HG03095 (cell line): ENCODE measurements at regions not wholly inside any gene's neighbourhood (a gene's known extent, or its start where the extent isn't known, plus 50 kb on each side); places are given as distances from the start of the nearest gene placed in this dataset.
"Not testable (repeated sequence)": the region's sequence is repeated elsewhere in the genome, so short reads cannot be mapped to it uniquely, and the experiment has no call there.

Source experiments
- ATAC-seq: cut with Tn5 transposase; IDR thresholded peaks from one replicate; pipeline ENCODE4 v1.9.1; 2021; ENCODE audit warnings: moderate library complexity; ENCODE audit not compliant: unreplicated experiment

DNA sequence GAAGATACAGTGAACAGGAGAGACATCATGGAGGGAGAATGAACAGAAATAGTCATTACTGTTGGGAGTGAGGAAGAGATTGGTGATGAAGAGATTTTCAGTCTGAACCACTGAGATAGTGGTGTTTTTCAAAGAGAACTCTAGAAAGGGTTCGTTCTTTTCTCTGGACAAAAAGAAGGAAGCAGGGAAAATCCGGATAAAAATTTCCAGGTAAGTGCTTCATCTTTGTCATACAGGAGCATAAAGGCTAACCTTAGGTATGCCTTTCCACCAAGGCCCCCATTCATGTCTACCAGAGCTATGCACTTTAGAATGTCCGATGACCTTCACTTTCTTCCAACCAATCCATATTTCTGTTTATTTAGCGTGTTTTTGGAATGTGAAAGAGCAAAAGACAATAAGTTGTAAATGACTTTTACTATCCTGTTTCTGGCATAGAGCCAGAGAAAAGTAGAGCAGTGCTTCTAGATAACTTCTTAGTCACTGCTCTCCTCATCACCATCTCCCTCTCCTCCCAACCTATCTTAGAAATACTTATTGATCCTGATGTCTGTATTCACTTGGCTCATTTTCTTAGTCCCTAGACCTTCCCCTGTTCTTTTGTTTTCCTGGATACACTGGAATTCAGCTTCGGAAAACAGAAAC is 116.5 kb downstream of the TTC6 start:
- ATAC-seq = no peak

DNA sequence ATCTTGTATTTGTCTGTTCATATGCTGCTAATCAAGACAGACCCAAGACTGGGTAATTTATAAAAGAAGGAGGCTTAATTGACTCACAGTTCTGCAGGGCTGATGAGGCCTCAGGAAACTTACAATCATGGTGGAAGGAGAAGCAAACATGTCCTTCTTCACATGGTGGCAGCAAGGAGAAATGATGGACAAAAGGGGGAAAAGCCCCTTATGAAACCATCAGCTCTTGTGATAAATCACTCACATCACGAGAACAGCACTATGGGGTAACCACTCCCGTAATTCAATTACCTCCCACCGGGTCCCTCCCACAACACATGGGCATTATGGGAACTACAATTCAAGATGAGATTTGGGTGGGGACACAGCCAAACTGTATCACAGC is 117.0 kb downstream of the TTC6 start:
- ATAC-seq = not testable (repeated sequence)

DNA sequence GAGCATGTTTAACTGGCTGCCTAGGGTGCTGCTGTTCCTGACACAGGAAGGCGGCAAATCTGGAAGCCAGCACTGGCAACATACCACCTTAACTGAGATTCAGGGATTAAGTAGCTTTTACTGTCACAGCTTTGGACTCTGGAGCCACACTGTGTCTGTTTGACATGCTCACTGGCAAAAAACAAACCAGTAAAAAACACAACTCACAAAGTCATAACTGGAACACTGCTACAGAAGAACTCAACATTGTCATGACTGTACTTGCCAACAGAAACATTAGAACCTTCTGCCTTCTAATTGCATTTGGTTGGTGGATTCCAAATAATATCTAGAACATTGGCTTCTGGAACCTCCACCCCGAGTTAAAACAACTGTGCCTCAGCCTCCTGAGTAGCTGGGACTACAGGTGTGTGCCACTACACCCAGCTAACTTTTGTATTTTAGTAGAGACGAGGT is 117.6 kb downstream of the TTC6 start:
- no peak for ATAC-seq

GRCh38 chr14:37720131-37720530 is 124.7 kb downstream of the TTC6 start:
- no peak for ATAC-seq

DNA sequence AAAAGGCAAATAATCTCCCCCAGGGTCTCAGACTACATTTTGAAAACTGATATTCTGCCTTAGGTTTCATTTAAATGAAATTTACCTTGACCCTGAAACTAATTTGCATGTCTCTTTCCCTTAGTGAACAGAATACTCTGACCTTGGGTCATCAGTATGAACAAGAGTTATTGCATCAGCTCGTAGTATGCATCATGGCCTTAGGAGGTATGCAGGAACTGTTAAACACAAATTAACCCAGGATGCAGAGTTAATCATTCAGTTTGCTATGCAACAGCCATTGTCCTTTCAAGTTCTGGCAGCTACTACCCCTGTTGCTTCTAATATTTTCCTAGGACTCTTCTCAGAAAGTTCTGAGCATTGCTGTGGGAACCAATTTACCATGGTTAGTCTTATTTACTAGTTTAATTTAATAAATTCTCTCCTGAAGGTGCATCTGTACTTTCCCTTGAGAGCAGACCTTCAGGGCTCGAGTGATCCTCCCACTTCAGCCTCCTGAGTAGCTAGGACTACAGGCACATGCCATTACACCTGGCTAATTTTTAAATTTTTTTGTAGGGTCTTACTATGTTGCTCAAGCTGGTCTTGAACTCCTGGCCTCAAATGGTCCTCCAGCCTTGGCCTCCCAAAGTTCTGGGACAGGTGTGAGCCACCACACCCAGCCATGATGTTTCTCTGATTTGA is 126.7 kb downstream of the TTC6 start:
- no peak for ATAC-seq

DNA sequence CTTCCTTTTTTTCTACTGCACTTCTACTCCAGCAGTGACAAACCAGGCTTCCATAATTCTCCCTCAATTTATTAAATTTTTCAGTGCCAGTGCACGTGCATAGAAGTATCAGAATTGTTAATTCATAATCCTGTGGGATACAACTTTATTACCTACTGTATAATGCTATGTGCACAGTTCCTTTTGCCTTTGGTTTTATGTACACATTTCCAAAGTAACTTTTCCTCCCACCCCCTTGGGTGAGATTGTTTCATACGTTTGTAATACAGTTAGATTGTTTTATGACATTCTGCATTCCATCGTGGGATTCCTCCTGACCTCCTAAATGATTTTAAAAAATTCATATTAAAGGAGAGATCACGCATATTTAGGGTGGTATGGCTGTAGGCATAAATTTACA is 128.1 kb downstream of the TTC6 start:
- ATAC-seq = no peak

DNA sequence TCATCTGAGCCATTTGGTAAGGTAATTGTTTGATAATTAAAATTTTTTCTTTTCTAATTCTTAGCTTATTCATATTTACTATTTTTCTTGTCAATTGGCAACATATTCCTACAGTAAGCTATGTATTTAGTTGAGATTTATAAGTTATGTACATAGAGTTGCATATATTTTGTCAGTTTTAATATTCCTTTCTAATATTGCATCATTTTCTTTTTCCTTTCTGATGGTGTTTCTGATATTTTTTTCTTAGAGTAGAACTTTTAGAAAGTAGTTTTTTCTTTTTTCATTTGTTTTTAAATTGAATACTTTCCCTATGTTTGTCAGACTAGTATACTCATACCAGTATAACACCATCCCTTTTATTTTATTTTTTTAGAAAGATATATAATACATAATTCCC is 131.3 kb downstream of the TTC6 start:
- ATAC-seq = no peak

DNA sequence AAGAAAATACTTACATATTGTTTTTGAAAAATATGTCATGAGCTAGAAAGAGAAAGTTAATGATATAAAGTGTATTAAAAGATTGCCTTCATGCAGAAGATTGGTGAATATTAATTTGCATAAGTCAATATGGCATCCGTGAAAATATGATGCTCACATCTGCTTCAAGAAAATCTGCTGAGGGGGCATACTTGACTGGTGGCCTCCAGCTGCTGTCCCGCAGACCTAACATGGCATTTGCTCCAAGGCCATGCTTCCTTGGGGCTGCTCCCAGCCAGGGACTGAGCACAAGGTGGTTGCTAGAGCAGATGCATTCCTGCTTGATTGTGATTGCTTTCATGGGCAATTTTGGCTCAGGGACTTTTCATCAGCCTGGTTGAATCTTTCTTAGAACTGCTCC is 133.8 kb downstream of the TTC6 start:
- no peak for ATAC-seq

DNA sequence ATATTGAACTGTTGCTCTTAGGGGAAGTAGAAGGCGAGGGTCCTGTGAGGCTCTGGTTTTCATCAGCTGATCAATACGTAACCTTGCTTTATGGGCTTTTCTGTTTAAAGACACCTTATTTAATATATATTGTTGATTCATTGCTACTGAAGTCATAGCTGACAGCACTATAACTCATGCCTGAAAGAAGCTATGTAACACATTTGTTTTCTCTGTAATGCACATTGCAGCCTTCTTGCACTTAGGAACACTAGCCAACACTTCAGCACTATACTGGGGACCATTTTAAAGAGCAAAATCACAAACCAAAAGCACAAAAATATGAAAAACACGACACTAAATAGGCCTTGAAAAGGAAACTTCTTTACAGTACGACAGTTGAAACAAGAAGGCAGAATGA is 135.7 kb downstream of the TTC6 start:
- no peak for ATAC-seq

DNA sequence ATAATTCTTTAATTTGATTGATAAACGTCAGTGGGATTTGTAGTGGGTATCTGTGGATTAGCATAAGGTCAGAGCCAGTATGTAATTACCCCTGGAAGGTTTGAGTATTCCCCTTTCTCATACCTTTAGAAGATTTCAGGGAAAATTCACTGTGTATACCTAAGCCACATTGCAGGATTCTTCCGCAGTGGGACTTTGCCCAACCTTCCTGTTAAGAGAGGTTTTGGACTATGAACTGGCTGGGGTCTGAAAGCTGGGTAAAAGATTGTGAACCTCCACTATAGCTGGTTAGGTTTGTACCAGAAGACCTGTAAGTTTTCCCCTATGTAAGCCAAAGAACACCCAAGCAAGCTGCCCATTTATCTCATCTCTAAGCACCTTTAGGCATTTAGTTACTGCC is 150.2 kb downstream of the TTC6 start:
- ATAC-seq = no peak

- ATAC-seq = no peak
Observed at GRCh38 chr14:37746140-37746832, 150.9 kb downstream of the TTC6 start.

DNA sequence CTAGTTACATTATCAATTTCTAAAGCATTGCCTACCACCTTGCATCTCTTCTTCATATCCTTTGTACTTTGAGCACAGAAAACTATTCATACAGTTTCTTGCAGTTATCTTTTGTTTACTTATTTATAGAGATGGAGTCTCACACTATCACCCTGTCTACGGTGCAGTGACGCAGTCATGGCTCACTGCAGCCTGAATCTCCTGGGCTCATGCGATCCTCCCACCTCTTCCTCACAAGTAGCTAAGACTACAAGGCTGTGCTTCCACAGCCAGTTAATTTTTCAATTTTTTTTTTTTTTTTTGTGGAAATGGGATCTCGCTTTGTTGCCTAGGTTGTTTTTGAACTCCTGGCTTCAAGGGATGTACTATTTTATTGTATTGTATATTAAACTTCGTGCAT is 158.0 kb downstream of the TTC6 start:
- no peak for ATAC-seq

DNA sequence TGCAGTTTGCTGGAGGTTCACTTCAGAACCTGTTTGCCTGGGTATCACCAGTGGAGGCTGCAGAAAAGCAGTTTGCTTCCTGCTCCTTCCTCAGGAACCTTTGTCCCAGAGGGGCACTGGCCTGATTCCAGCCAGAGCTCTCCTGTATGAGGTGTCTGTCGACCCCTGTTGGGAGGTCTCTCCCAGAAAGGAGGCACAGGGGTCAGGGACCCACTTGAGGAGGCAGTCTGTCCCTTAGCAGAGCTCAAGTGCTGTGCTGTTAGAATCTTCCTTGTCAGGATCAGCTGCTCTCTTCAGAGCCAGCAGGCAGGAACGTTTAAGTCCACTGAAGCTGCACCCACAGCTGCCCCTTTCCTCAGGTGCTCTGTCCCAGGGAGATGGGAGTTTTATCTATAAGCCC is 164.8 kb downstream of the TTC6 start:
- not testable (repeated sequence) for ATAC-seq

DNA sequence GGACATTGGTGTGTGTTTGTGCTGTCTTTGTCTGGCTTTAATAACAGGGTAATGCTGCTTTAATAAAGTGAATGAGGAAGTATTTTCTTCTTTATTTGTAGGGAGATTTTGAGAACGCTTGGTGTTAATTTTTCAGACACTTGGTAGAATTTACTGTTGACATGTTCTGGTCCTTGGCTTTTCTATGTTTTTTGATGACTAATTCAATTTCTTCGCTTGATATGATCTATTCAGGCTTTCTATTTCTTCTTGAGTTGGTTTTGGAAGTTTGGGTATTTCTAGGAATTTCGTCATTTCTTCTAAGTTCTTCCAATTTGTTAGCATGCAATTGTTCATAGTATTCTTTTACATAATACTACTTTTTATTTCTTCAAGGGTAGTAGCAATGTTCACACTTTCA is 167.8 kb downstream of the TTC6 start:
- no peak for ATAC-seq

DNA sequence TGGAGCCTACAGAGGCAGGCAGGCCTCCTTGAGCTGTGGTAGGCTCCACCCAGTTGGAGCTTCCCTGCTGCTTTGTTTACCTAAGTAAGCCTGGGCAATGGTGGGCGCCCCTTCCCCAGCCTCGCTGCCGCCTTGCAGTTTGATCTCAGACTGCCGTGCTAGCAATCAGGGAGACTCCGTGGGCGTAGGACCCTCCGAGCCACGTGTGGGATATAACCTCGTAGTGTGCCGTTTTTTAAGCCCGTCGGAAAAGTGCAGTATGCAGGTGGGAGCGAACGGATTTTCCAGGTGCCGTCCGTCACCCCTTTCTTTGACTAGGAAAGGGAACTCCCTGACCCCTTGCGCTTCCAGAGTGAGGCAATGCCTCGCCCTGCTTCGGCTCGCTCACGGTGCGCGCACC is 176.9 kb downstream of the TTC6 start:
- not testable (repeated sequence) for ATAC-seq

GRCh38 chr14:37776791-37777499 is 181.5 kb downstream of the TTC6 start:
- ATAC-seq = no peak

GRCh38 chr14:37778135-37778943 is 182.9 kb downstream of the TTC6 start:
- ATAC-seq = no peak

GRCh38 chr14:37779480-37779879 is 184.1 kb downstream of the TTC6 start:
- no peak for ATAC-seq

GRCh38 chr14:37780731-37781130 is 185.3 kb downstream of the TTC6 start:
- ATAC-seq = not testable (repeated sequence)

DNA sequence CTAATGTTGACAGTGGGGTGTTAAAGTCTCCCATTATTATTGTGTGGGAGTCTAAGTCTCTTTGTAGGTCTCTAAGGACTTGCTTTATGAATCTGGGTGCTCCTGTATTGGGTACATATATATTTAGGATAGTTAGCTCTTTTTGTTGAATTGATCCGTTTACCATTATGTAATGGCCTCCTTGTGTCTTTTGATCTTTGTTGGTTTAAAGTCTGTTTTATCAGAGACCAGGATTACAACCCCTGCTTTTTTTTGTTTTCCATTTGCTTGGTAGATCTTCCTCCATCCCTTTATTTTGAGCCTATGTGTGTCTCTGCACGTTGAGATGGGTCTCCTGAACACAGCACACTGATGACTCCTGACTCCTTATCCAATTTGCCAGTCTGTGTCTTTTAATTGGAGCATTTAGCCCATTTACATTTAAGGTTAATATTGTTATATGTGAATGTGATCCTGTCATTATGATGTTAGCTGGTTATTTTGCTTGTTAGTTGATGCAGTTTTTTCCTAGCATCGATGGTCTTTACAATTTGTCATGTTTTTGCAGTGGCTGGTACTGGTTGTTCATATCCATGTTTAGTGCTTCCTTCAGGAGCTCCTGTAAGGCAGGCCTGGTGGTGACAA is 188.9 kb downstream of the TTC6 start:
- ATAC-seq = not testable (repeated sequence)
